ENCODE measurements at regions not wholly inside any gene's neighbourhood (a gene's known extent, or its start where the extent isn't known, plus 50 kb on each side); places are given as distances from the start of the nearest gene placed in this dataset.

- H3K36me3 ChIP-seq (ENCODE audit: control insufficient read depth in 2 of 2, extremely low read depth in 1 of 2, insufficient read depth in 2 of 2, low read length in 2 of 2) = no peaks in the 10 kb centered on the region
- no peak overlapping the region for H3K9ac ChIP-seq (ENCODE audit: control insufficient read depth, extremely low read depth, insufficient read depth, low read length)
- TF ChIP-seq CTCF (optimal IDR thresholded peaks at IDR 0.05 in 1 of 3, IDR thresholded peaks at IDR 0.05 in 1 of 3, conservative IDR thresholded peaks at IDR 0.05 in 1 of 3; ENCODE audit: extremely low read depth in 1 of 3, insufficient read depth in 2 of 3, low read length in 3 of 3) = no peak
- no peak for TF ChIP-seq EZH2 (IDR thresholded peaks at IDR 0.05; ENCODE audit: low read length)
- no peak overlapping the region for H3K4me2 ChIP-seq (ENCODE audit: control insufficient read depth, extremely low read depth, insufficient read depth, low read depth, low read length)
- H3K27me3 ChIP-seq (ENCODE audit: control insufficient read depth, extremely low read depth, insufficient read depth, low read length) = no peaks in the 10 kb centered on the region
- dilution Hi-C loops (cut with MboI; ENCODE audit: extremely low pct_ligation_motif_present, low sequenced_read_pairs) = no loop called here
- no peaks in the 10 kb centered on the region for H3K9me1 ChIP-seq (ENCODE audit: control insufficient read depth, extremely low read depth, insufficient read depth, low read length)
- DNase-seq (ENCODE audit: low read depth, low spot score) (no peak), FAIRE-seq (no peak)
- no peaks in the 10 kb centered on the region for H3K4me1 ChIP-seq (ENCODE audit: control insufficient read depth, extremely low read depth, insufficient read depth, low read length)
- H3K9me3 ChIP-seq (ENCODE audit: control insufficient read depth, low read depth, low read length) = peaks cover 3% of the 10 kb centered on the region
- H3K4me3 ChIP-seq (ENCODE audit: control insufficient read depth in 2 of 3, extremely low read depth in 1 of 3, insufficient read depth in 2 of 3, low read depth in 1 of 3, low read length in 3 of 3) = no peak overlapping the region
- no peak overlapping the region for H2AFZ ChIP-seq (ENCODE audit: control insufficient read depth, low read length)
- no peaks in the 10 kb centered on the region for H4K20me1 ChIP-seq (ENCODE audit: control insufficient read depth, extremely low read depth, insufficient read depth, low read length)
- no peak overlapping the region for H3K27ac ChIP-seq (ENCODE audit: control insufficient read depth, insufficient read depth, low read length)
- H3K79me2 ChIP-seq (ENCODE audit: control insufficient read depth, insufficient read depth, low read length) = no peaks in the 10 kb centered on the region
Observed at GRCh38 chr13:111658145-111659100, 338.0 kb downstream of the TEX29 start.

GRCh38 chr13:111659219-111659775, 338.9 kb downstream of the TEX29 start:
- Histone ChIP-seq H3K9ac (ENCODE audit: control insufficient read depth, extremely low read depth, insufficient read depth, low read length) (no peak overlapping the region), H3K4me3 (ENCODE audit: control insufficient read depth in 2 of 3, extremely low read depth in 1 of 3, insufficient read depth in 2 of 3, low read depth in 1 of 3, low read length in 3 of 3) (no peak overlapping the region), H3K79me2 (ENCODE audit: control insufficient read depth, insufficient read depth, low read length) (no peaks in the 10 kb centered on the region), H3K36me3 (ENCODE audit: control insufficient read depth in 2 of 2, extremely low read depth in 1 of 2, insufficient read depth in 2 of 2, low read length in 2 of 2) (no peaks in the 10 kb centered on the region), H3K27ac (ENCODE audit: control insufficient read depth, insufficient read depth, low read length) (no peak overlapping the region), H3K9me1 (ENCODE audit: control insufficient read depth, extremely low read depth, insufficient read depth, low read length) (no peaks in the 10 kb centered on the region), H3K4me1 (ENCODE audit: control insufficient read depth, extremely low read depth, insufficient read depth, low read length) (no peaks in the 10 kb centered on the region), H3K9me3 (ENCODE audit: control insufficient read depth, low read depth, low read length) (peaks cover 5% of the 10 kb centered on the region), H4K20me1 (ENCODE audit: control insufficient read depth, extremely low read depth, insufficient read depth, low read length) (no peaks in the 10 kb centered on the region), H2AFZ (ENCODE audit: control insufficient read depth, low read length) (no peak overlapping the region), H3K4me2 (ENCODE audit: control insufficient read depth, extremely low read depth, insufficient read depth, low read depth, low read length) (no peak overlapping the region), H3K27me3 (ENCODE audit: control insufficient read depth, extremely low read depth, insufficient read depth, low read length) (no peaks in the 10 kb centered on the region)
- DNase-seq (ENCODE audit: low read depth, low spot score) (no peak), FAIRE-seq (no peak)
- dilution Hi-C loops (cut with MboI; ENCODE audit: extremely low pct_ligation_motif_present, low sequenced_read_pairs) = no loop called here
- TF ChIP-seq EZH2 (IDR thresholded peaks at IDR 0.05; ENCODE audit: low read length) = no peak
- TF ChIP-seq CTCF (optimal IDR thresholded peaks at IDR 0.05 in 1 of 3, IDR thresholded peaks at IDR 0.05 in 1 of 3, conservative IDR thresholded peaks at IDR 0.05 in 1 of 3; ENCODE audit: extremely low read depth in 1 of 3, insufficient read depth in 2 of 3, low read length in 3 of 3) = no peak

Measured in keratinocyte (primary cell).